ENCODE measurements at regions not wholly inside any gene's neighbourhood (a gene's known extent, or its start where the extent isn't known, plus 50 kb on each side); places are given as distances from the start of the nearest gene placed in this dataset.
"Not testable (repeated sequence)": the region's sequence is repeated elsewhere in the genome, so short reads cannot be mapped to it uniquely, and the experiment has no call there.

- H3K4me3 ChIP-seq (ENCODE audit: low read depth, low read length) = no peak overlapping the region
- no peak for DNase-seq (ENCODE audit: low read depth)
- no peak for TF ChIP-seq CTCF (conservative IDR thresholded peaks at IDR 0.05; ENCODE audit: low read depth, low read length)
Observed at GRCh38 chr1:82783044-82783443, 982.3 kb downstream of the ADGRL2 start.

GRCh38 chr1:82782599-82782998, 981.9 kb downstream of the ADGRL2 start:
- no peak for TF ChIP-seq CTCF (conservative IDR thresholded peaks at IDR 0.05; ENCODE audit: low read depth, low read length)
- DNase-seq (ENCODE audit: low read depth) = no peak
- no peak overlapping the region for H3K4me3 ChIP-seq (ENCODE audit: low read depth, low read length)

GRCh38 chr1:82778612-82779011, 977.9 kb downstream of the ADGRL2 start:
- peak; percentile 39 for DNase-seq (ENCODE audit: low read depth)
- TF ChIP-seq CTCF (conservative IDR thresholded peaks at IDR 0.05; ENCODE audit: low read depth, low read length) = peak; percentile 47
- no peak overlapping the region for H3K4me3 ChIP-seq (ENCODE audit: low read depth, low read length)

GRCh38 chr1:82777240-82777639, 976.5 kb downstream of the ADGRL2 start:
- H3K4me3 ChIP-seq (ENCODE audit: low read depth, low read length) = no peak overlapping the region
- no peak for TF ChIP-seq CTCF (conservative IDR thresholded peaks at IDR 0.05; ENCODE audit: low read depth, low read length)
- DNase-seq (ENCODE audit: low read depth) = no peak

- DNase-seq (ENCODE audit: low read depth); H3K4me3 ChIP-seq (ENCODE audit: low read depth, low read length): not testable (repeated sequence)
Observed at GRCh38 chr1:82776730-82777129, 976.0 kb downstream of the ADGRL2 start.

GRCh38 chr1:82775406-82776000, 974.8 kb downstream of the ADGRL2 start:
- peak; percentile 72 for TF ChIP-seq CTCF (conservative IDR thresholded peaks at IDR 0.05; ENCODE audit: low read depth, low read length)
- peak; percentile 58 for DNase-seq (ENCODE audit: low read depth)
- no peak overlapping the region for H3K4me3 ChIP-seq (ENCODE audit: low read depth, low read length)

- no peak overlapping the region for H3K4me3 ChIP-seq (ENCODE audit: low read depth, low read length)
- no peak for TF ChIP-seq CTCF (conservative IDR thresholded peaks at IDR 0.05; ENCODE audit: low read depth, low read length)
- DNase-seq (ENCODE audit: low read depth) = no peak
Observed at GRCh38 chr1:82762829-82763532, 962.2 kb downstream of the ADGRL2 start.
